Stimulated activated CD4-positive, alpha-beta T cell treated with anti-CD3 and anti-CD28 coated beads, Interleukin-2, amount 100 ng/mL, for 24 hours (primary cell): ENCODE measurements at regions not wholly inside any gene's neighbourhood (a gene's known extent, or its start where the extent isn't known, plus 50 kb on each side); places are given as distances from the start of the nearest gene placed in this dataset.

Experiments used
- DNase-seq, 2 donors: peaks; one replicate each; pipeline ENCODE4 v3.0.0-alpha.2; 2020

GRCh38 chr15:35663956-35664355 is 118.0 kb upstream of the DPH6 start:
- no peak for DNase-seq

GRCh38 chr15:35665896-35666536 is 120.1 kb upstream of the DPH6 start:
- no peak for DNase-seq

DNA sequence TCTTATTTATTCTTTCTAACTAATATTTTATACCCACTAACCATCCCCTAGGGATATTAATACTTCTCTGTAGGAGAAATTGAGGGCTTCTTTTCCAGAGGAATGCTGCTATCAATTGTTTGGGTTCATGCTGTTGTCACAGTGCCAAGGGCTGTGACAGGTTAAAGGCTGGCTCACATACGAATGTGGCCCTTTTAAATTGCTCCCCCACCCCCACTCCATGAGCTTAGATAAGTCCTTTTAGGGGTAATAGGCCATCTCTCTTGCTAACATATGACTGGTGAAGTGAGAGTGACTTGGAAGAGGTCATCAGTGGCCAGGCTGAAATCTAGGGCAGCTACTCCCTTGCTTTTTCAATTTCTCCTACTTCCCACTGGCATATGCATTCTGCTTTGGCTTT is 121.9 kb upstream of the DPH6 start:
- DNase-seq: no peak

GRCh38 chr15:35669021-35669420 is 123.1 kb upstream of the DPH6 start:
- DNase-seq: no peak

GRCh38 chr15:35669432-35670045 is 123.6 kb upstream of the DPH6 start:
- no peak for DNase-seq

DNA sequence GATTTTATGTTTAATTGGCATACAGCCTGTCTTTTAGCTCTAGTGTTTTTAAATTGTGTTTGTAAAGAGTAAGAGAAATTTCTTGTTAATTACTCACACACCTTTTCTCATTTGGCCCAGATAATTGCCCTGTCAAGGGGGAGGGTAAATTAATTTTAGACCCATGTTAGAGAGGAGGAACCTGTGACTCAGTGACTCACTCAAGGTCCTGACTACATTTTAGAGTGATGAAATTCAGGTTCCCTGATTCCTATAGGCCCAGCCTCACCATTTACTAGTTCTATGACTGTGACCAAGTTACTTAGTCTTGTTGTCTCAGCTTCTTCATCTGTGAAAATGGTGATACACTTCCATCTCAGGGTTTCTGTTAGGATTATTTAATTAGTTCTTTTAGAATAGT is 125.2 kb upstream of the DPH6 start:
- no peak for DNase-seq

GRCh38 chr15:35671981-35672380 is 126.0 kb upstream of the DPH6 start:
- DNase-seq: no peak

GRCh38 chr15:35673093-35673684 is 127.2 kb upstream of the DPH6 start:
- peak in 1 of 2 donors; percentile 2 for DNase-seq

DNA sequence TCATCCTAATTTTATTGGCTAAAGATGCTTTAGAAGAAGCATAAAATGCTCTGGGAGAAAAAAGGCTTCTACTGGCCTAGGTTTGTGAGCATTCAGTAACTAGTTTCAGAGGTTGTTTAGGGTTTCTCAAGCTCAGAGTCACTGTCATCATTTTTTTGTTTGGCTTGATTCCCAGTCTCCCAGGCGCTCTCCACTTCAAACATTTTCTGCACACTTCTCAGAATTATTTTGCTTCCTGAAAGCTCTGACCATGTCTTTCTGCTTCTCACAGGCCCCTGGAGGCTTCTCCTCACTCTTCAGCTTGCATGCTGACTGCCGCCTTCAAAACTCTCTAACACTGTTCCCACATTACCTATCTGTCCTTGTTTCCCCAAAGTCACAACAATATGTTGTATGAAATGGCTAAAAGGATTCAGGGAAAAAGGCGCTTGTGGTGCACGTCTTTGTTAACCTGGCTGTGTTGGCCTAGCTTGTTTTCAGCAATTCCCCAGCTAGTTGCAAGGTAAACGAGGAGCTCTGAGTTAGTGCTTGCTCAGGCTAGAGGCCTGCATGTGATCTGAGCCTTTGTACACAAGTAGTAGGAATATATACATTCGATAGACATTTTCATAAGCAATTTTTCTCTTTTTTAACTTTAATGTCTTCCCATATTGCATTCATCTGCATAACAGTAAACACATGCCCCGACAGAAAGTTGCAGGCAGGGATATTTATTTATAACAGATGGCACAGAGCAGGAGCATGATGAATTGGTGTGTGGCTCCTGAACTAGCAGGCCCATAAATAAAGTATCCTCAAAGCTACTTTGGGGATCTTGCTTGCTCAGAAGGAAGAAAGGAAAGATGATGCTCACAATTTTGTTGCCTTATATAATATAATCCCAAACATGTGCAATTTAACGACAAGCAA is 129.2 kb upstream of the DPH6 start:
- DNase-seq: no peak

DNA sequence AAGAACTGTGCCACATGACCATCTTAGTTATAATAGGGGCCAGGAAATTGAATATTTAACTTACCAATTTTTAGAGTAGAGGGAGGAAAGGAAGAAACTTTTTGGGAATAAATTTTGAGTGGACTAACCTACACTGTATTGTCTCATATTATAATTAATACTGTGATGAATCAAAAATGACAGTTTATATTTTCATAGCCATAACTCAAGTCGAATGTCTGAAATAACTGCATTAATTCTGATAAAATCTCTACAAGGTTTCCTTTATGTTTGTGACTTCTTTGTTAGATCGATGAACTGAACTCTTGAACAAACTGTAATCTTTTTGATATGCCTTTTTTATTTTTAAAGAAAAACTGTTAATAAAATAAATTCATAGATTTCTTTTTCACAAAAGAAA is 132.8 kb upstream of the DPH6 start:
- no peak for DNase-seq

GRCh38 chr15:35679186-35679585 is 133.2 kb upstream of the DPH6 start:
- no peak for DNase-seq

- DNase-seq: no peak
These were observed 135.0 kb upstream of the DPH6 start for GRCh38 chr15:35680951-35681350.

DNA sequence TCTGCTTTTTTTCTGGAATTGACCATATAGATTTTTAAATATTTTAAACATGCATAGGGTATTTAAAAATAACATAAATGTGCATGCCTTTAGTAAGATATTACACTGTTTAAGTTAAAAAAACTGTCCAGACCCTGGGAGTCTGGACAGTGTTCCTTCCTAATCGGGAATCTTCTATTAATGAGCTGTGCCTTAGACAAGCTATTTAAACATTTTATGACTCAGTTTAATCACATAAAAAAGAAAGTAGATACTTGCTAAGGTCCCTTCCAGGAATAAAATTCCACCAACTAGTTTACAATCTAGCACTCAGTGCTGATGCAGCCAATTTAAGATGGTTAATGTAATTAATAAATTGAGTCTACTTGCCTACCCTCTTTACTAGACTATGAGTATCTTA is 140.4 kb upstream of the DPH6 start:
- DNase-seq: no peak

DNA sequence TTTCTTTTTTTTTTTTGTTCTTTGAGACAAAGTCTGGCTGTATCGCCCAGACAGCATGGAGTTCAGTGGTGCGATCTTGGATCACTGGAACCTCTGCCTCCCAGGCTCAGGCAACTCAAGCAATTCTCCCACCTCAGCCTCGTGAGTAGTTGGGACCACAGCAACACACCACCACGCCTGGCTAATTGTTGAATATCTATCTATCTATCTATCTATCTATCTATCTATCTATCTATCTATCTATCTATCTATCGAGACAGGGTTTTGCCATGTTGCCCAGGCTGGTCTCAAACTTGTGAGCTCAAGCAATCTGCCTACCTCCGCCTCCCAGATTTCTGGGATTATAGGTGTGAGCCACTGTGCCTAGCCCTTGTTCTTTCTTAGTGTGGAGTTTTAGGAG is 143.3 kb upstream of the DPH6 start:
- no peak for DNase-seq

DNA sequence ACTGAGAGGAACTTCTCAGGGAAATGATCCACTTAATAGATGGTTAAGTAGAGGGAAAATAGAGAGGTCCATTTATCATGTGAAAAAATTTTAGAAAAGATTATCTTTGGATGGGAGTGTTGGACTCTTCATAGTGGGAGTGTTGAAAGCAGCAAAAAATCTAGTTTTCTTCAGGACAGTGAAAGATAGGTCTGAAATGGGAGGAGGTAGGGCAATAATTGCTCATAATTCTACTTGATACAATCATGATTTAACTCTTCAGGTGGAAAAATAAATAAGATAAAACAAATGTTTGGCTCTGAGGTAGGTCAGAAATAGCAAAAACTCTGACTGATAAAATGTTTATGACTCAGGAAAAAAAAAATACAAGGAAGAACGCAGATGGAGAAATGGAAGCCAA is 144.1 kb upstream of the DPH6 start:
- DNase-seq: no peak

DNA sequence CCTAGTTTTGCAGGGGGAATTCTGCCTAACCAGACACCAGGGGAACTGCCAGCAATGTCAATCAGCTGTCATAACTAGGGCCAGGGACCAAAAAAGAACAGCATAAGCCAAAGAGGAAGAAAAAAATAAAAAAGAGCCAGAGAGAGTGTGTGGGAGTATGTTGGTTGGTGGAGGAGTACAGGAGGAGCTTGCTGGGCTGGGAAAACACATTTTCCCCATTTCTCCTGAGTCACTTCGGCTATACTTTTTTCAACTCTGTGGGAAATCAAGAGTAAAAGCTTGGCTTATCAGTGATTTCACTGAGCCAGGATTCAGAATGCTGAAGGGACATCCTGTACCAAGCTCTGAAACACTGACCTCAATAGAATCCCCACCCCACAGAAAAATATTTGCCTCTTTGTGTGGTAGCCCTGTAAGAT is 144.7 kb upstream of the DPH6 start:
- no peak for DNase-seq

GRCh38 chr15:35691173-35691761 is 145.3 kb upstream of the DPH6 start:
- DNase-seq: no peak

GRCh38 chr15:35691891-35692867 is 146.2 kb upstream of the DPH6 start:
- no peak for DNase-seq

DNA sequence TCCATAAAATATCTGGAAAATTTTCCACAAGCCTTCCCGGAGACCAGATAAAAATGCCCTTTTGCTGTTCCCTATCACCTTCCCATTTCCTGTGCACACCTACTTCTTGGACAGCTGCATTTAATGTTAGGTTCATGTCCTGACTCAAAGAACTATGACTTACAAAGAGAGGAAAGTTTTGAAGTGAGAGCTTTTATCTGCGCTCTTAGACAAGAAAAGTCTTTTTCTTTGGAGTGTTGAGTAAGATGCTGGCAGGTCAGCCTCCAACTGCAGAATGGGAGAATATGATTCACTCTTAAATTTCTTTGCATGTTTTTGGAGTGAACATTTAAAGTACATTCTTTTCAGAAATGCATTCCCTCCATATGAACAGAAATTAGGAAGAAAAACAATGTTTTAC is 147.3 kb upstream of the DPH6 start:
- no peak for DNase-seq

DNA sequence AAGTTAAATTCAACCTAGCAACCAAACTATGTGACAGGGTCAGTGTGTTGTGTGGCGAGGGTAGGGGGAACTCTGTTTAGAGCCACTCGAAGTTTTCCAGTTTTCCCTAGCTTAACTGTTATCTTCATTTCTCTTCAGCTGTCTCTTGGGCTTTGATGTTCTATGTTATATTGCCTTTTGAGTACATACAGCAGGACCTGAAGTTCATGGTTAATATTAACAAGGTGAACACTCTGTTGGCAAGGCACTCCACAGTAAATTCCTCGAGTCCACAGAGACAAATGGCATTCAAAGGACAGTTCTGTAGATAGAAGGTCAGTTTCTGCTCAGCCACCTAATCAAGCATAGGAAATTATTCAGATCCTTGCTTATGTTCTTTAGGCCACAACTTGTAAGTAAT is 147.9 kb upstream of the DPH6 start:
- no peak for DNase-seq

DNA sequence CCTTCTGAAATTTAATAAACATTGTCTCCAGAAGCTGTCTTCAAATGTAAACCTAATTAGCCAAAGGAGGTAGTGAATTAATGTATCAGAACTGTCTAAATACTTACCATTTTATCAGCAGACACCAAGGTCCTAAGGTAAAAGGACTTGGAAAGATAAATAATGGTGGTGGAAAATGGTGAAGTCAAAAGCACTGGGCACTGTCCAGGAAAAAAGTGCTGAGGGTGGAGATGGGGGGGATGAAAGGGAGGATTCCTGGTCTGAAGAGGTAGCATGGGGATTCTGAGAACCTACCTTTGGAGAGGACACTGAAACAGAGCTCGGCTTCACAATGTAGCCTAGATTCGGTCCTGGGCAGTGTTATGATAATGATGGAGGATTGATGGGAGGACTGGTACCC is 149.0 kb upstream of the DPH6 start:
- DNase-seq: no peak

DNA sequence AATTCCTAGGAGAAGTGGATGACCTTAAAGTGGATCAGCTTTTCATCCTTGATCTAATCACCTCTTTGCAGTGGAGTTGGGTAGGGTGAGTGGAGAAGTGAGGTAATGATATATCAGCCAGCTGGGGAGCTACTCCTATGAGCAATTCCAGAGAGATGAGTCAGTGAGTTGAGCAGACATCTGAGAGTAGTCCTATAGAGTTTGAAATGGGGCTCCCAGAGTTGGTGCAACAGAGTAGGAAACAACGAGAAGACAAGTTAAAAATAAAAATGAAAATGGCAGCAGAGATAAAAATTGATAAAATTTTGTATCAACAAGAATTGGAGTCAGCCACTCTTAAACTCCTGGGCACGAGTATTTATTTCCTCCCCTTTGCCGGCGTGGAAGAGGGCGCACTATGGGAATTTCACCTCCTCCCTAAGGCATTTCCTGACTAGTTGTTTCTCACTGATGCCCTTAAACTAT is 150.8 kb upstream of the DPH6 start:
- DNase-seq: no peak
